ENCODE measurements at regions not wholly inside any gene's neighbourhood (a gene's known extent, or its start where the extent isn't known, plus 50 kb on each side); places are given as distances from the start of the nearest gene placed in this dataset.

GRCh38 chr14:55749201-55749812, 169.3 kb downstream of the KTN1 start:
- Histone ChIP-seq H3K4me1 (peaks cover 0 to 18% (median 15%) of the 10 kb centered on the region in 10 experiments; a peak in 15 of 20 replicates), H3K27ac (peak overlapping the region in 4 of 11 experiments; percentile 8 to 66 (median 60); a peak in 6 of 22 replicates), H3K4me3 (no peak overlapping the region), H4K20me1 (no peaks in the 10 kb centered on the region), H3K9me3 (replicated peaks in 1 of 11) (no peaks in the 10 kb centered on the region), H3K27me3 (no peaks in the 10 kb centered on the region), H3K36me3 (no peaks in the 10 kb centered on the region), H3K4me2 (peak overlapping the region in 9 of 11 experiments; percentile 2 to 68 (median 59); a peak in 17 of 22 replicates), H3K9ac (peak overlapping the region in 3 of 11 experiments; percentile 18 to 31 (median 26); a peak in 3 of 22 replicates)
- peak in 4 of 11 experiments; percentile 44 to 92 (median 78); a peak in 6 of 22 replicates for TF ChIP-seq Cebpa-rat (IDR thresholded peaks at IDR 0.05)

GRCh38 chr14:55749946-55750345, 169.9 kb downstream of the KTN1 start:
- no peak for TF ChIP-seq Cebpa-rat (IDR thresholded peaks at IDR 0.05)
- Histone ChIP-seq H4K20me1 (no peaks in the 10 kb centered on the region), H3K36me3 (no peaks in the 10 kb centered on the region), H3K27ac (peak overlapping the region in 3 of 11 experiments; percentile 59 to 66 (median 61); a peak in 6 of 22 replicates), H3K9ac (peak overlapping the region in 1 of 11 experiments; percentile 42; a peak in 1 of 22 replicates), H3K27me3 (no peaks in the 10 kb centered on the region), H3K4me2 (peak overlapping the region in 8 of 11 experiments; percentile 42 to 68 (median 60); a peak in 16 of 22 replicates), H3K9me3 (replicated peaks in 1 of 11) (no peaks in the 10 kb centered on the region), H3K4me1 (peaks cover 0 to 18% (median 15%) of the 10 kb centered on the region in 10 experiments; a peak in 15 of 20 replicates), H3K4me3 (no peak overlapping the region)

- no peaks in the 10 kb centered on the region for H4K20me1 ChIP-seq
- H3K4me1 ChIP-seq: peaks cover 0 to 18% (median 15%) of the 10 kb centered on the region in 10 experiments; a peak in 15 of 20 replicates
- H3K9ac ChIP-seq: no peak overlapping the region
- H3K9me3 ChIP-seq (replicated peaks in 1 of 11): no peaks in the 10 kb centered on the region
- H3K36me3 ChIP-seq: no peaks in the 10 kb centered on the region
- no peak for TF ChIP-seq Cebpa-rat (IDR thresholded peaks at IDR 0.05)
- no peaks in the 10 kb centered on the region for H3K27me3 ChIP-seq
- H3K27ac ChIP-seq: no peak overlapping the region
- H3K4me3 ChIP-seq: no peak overlapping the region
- H3K4me2 ChIP-seq: no peak overlapping the region
These were observed 172.8 kb downstream of the KTN1 start for GRCh38 chr14:55752580-55753390.

- Histone ChIP-seq H3K9ac (no peak overlapping the region), H3K36me3 (no peaks in the 10 kb centered on the region), H3K4me1 (peaks cover 0 to 10% (median 7%) of the 10 kb centered on the region in 10 experiments; a peak in 15 of 20 replicates), H3K9me3 (replicated peaks in 1 of 11) (no peaks in the 10 kb centered on the region), H3K4me2 (no peak overlapping the region), H3K4me3 (no peak overlapping the region), H3K27me3 (no peaks in the 10 kb centered on the region), H3K27ac (no peak overlapping the region), H4K20me1 (no peaks in the 10 kb centered on the region)
- no peak for TF ChIP-seq Cebpa-rat (IDR thresholded peaks at IDR 0.05)
These were observed 174.5 kb downstream of the KTN1 start for GRCh38 chr14:55754471-55754870.

- TF ChIP-seq Cebpa-rat (IDR thresholded peaks at IDR 0.05): no peak
- H3K9ac ChIP-seq: no peak overlapping the region
- H3K36me3 ChIP-seq: no peaks in the 10 kb centered on the region
- H3K4me3 ChIP-seq: no peak overlapping the region
- no peaks in the 10 kb centered on the region for H4K20me1 ChIP-seq
- no peak overlapping the region for H3K27ac ChIP-seq
- peaks cover 0 to 6% (median 3%) of the 10 kb centered on the region in 10 experiments; a peak in 14 of 20 replicates for H3K4me1 ChIP-seq
- no peaks in the 10 kb centered on the region for H3K27me3 ChIP-seq
- no peak overlapping the region for H3K4me2 ChIP-seq
- H3K9me3 ChIP-seq (replicated peaks in 1 of 11): no peaks in the 10 kb centered on the region
These were observed 174.9 kb downstream of the KTN1 start for GRCh38 chr14:55754871-55755270.

- Histone ChIP-seq H3K27ac (no peak overlapping the region), H3K4me1 (no peaks in the 10 kb centered on the region), H3K4me3 (no peak overlapping the region), H3K27me3 (no peaks in the 10 kb centered on the region), H3K4me2 (no peak overlapping the region), H3K36me3 (no peaks in the 10 kb centered on the region), H3K9me3 (replicated peaks in 1 of 11) (no peaks in the 10 kb centered on the region), H3K9ac (no peak overlapping the region), H4K20me1 (no peaks in the 10 kb centered on the region)
- no peak for TF ChIP-seq Cebpa-rat (IDR thresholded peaks at IDR 0.05)
These were observed 176.1 kb downstream of the KTN1 start for GRCh38 chr14:55756078-55756477.

- no peak overlapping the region for H3K9ac ChIP-seq
- TF ChIP-seq Cebpa-rat (IDR thresholded peaks at IDR 0.05): no peak
- no peak overlapping the region for H3K4me2 ChIP-seq
- no peaks in the 10 kb centered on the region for H3K9me3 ChIP-seq (replicated peaks in 1 of 11)
- H3K27ac ChIP-seq: no peak overlapping the region
- H3K4me1 ChIP-seq: no peaks in the 10 kb centered on the region
- H3K36me3 ChIP-seq: no peaks in the 10 kb centered on the region
- no peaks in the 10 kb centered on the region for H4K20me1 ChIP-seq
- no peak overlapping the region for H3K4me3 ChIP-seq
- no peaks in the 10 kb centered on the region for H3K27me3 ChIP-seq
These were observed 176.6 kb downstream of the KTN1 start for GRCh38 chr14:55756557-55756956.

GRCh38 chr14:55758796-55759195, 178.8 kb downstream of the KTN1 start:
- no peak overlapping the region for H3K27ac ChIP-seq
- no peak overlapping the region for H3K4me2 ChIP-seq
- TF ChIP-seq Cebpa-rat (IDR thresholded peaks at IDR 0.05): no peak
- no peaks in the 10 kb centered on the region for H3K9me3 ChIP-seq (replicated peaks in 1 of 11)
- H4K20me1 ChIP-seq: no peaks in the 10 kb centered on the region
- peaks cover 0 to 10% (median 5%) of the 10 kb centered on the region in 10 experiments; a peak in 10 of 20 replicates for H3K4me1 ChIP-seq
- no peaks in the 10 kb centered on the region for H3K27me3 ChIP-seq
- no peaks in the 10 kb centered on the region for H3K36me3 ChIP-seq
- H3K4me3 ChIP-seq: no peak overlapping the region
- H3K9ac ChIP-seq: no peak overlapping the region

- no peaks in the 10 kb centered on the region for H3K36me3 ChIP-seq
- H3K27ac ChIP-seq: no peak overlapping the region
- H3K4me2 ChIP-seq: no peak overlapping the region
- no peak for TF ChIP-seq Cebpa-rat (IDR thresholded peaks at IDR 0.05)
- no peaks in the 10 kb centered on the region for H3K9me3 ChIP-seq (replicated peaks in 1 of 11)
- H4K20me1 ChIP-seq: no peaks in the 10 kb centered on the region
- no peak overlapping the region for H3K9ac ChIP-seq
- H3K4me3 ChIP-seq: no peak overlapping the region
- peaks cover 0 to 10% (median 5%) of the 10 kb centered on the region in 10 experiments; a peak in 10 of 20 replicates for H3K4me1 ChIP-seq
- no peaks in the 10 kb centered on the region for H3K27me3 ChIP-seq
These were observed 181.0 kb downstream of the KTN1 start for GRCh38 chr14:55760789-55761566.

All from BLaER1 treated with 17β-estradiol and CSF1 and Interleukin-3, amounts not matched to agents 10 nM and 100 nM (cell line).